GM12878 (cell line): ENCODE measurements at regions not wholly inside any gene's neighbourhood (a gene's known extent, or its start where the extent isn't known, plus 50 kb on each side); places are given as distances from the start of the nearest gene placed in this dataset.

Experiments
- ATAC-seq: fragments of 200-7000 bp; cut with Tn5 transposase; 3 replicates; pipeline ENCODE4 v1.9.1; 2020; ENCODE audit warnings: mild to moderate bottlenecking, moderate library complexity
- BruUV-seq: library from RNA; stranded (reverse); fragments of 400-500 nt; replicated peaks from 2 replicates; lab custom pipeline; 2021; lab: Mats Ljungman, UMichigan
- CTCF ChIA-PET: fragments of 300-600 bp; sonication (Branson Sonifier 250); formaldehyde crosslinking; extraction: SDS; loops from one replicate; lab custom pipeline; 2021; ENCODE audit warnings: inconsistent platforms; lab: Yijun Ruan, JAX
- POLR2A ChIA-PET: fragments of 350-600 bp; formaldehyde crosslinking; extraction: SDS; loops from one replicate; lab custom pipeline; 2021; ENCODE audit warnings: inconsistent platforms; lab: Charles Lee
- RAD21 ChIA-PET: fragments of 300-600 bp; sonication (Branson Sonifier 250); formaldehyde crosslinking; loops from one replicate; lab custom pipeline; 2023; ENCODE audit warnings: antibody characterized with exemption; ENCODE audit not compliant: unreplicated experiment; lab: Charles Lee
- SMC1A ChIA-PET: fragments of 300-600 bp; sonication (Branson Sonifier 250); formaldehyde crosslinking; loops from one replicate; lab custom pipeline; 2023; ENCODE audit not compliant: unreplicated experiment, uncharacterized antibody; lab: Charles Lee
- DNase-seq: peaks from one replicate; pipeline ENCODE4 v3.0.0-alpha.2; 2011; ENCODE audit warnings: low read depth, low spot score
- FAIRE-seq: peaks from 3 replicates; lab custom pipeline; 2011; peaks lifted over from hg19 to GRCh38; lab: Jason Lieb, UNC
- H2AFZ ChIP-seq: 2 replicates; pipeline ENCODE4 v1.6.0; 2011; ENCODE audit warnings: low read depth, low read length, control low read depth; ENCODE audit not compliant: control insufficient read depth
- H3K27ac ChIP-seq: 2 replicates; pipeline ENCODE4 v1.5.1; 2011; ENCODE audit warnings: control low read depth; ENCODE audit not compliant: control insufficient read depth, insufficient read depth
- H3K27me3 ChIP-seq, 2 experiments: replicated peaks in 1 of 2; 2 replicates each; pipeline versions ENCODE4 v1.6.0 to v1.6.1; 2011; ENCODE audit warnings: low read length in 1 of 2; ENCODE audit not compliant: control insufficient read depth in 2 of 2, insufficient read depth in 2 of 2
- H3K36me3 ChIP-seq, 2 experiments: 2 replicates each; pipeline ENCODE4 v1.5.1; 2011; ENCODE audit warnings: low read length in 1 of 2; ENCODE audit not compliant: control insufficient read depth in 2 of 2, insufficient read depth in 2 of 2
- H3K4me1 ChIP-seq: 2 replicates; pipeline ENCODE4 v1.6.1; 2011; ENCODE audit warnings: mild to moderate bottlenecking, low read length, moderate library complexity, mixed read lengths; ENCODE audit not compliant: control insufficient read depth, insufficient read depth
- H3K4me2 ChIP-seq: 2 replicates; pipeline ENCODE4 v1.6.0; 2011; ENCODE audit warnings: control low read depth; ENCODE audit not compliant: control insufficient read depth, insufficient read depth
- H3K4me3 ChIP-seq: fragments of 200-600 bp; sonication (generic); 2 replicates; pipeline ENCODE4 v1.5.1; 2016
- H3K79me2 ChIP-seq: 2 replicates; pipeline ENCODE4 v1.6.0; 2011; ENCODE audit warnings: low read length; ENCODE audit not compliant: control insufficient read depth, insufficient read depth
- H3K9ac ChIP-seq: 2 replicates; pipeline ENCODE4 v1.8.0; 2011; ENCODE audit warnings: low read length, control low read depth, mixed read lengths; ENCODE audit not compliant: control insufficient read depth, insufficient read depth
- H3K9me3 ChIP-seq: replicated peaks from 3 replicates; pipeline ENCODE4 v1.5.1; 2011; ENCODE audit warnings: mild to moderate bottlenecking, low read length; ENCODE audit not compliant: control insufficient read depth, insufficient read depth
- H4K20me1 ChIP-seq: 2 replicates; pipeline ENCODE4 v1.6.0; 2011; ENCODE audit not compliant: control insufficient read depth, insufficient read depth
- CBX3 ChIP-seq: fragments of 200-600 bp; sonication (generic); IDR thresholded peaks from 2 replicates; pipeline ENCODE4 v1.6.1; 2016; ENCODE audit warnings: low read depth, borderline replicate concordance
- NBN ChIP-seq: fragments of 450-650 bp; IDR thresholded peaks from 2 replicates; pipeline ENCODE4 v1.6.1; 2016
- POLR2AphosphoS5 ChIP-seq: IDR thresholded peaks from 2 replicates; pipeline ENCODE4 v1.6.1; 2011; ENCODE audit warnings: mild to moderate bottlenecking, low read length, inconsistent platforms
- RAD51 ChIP-seq: fragments of 450-650 bp; IDR thresholded peaks from 2 replicates; pipeline ENCODE4 v1.6.1; 2016; ENCODE audit warnings: moderate library complexity, mild to moderate bottlenecking, inconsistent platforms
- RBBP5 ChIP-seq: fragments of 200-600 bp; sonication (generic); conservative IDR thresholded peaks from 2 replicates; pipeline ENCODE4 v1.6.1; 2016
- SMARCA5 ChIP-seq: fragments of 450-650 bp; IDR thresholded peaks from 2 replicates; pipeline ENCODE4 v1.6.1; 2017; ENCODE audit warnings: mild to moderate bottlenecking
- SPI1 ChIP-seq: IDR thresholded peaks from 2 replicates; pipeline ENCODE4 v1.6.1; 2011; ENCODE audit warnings: low read depth, mild to moderate bottlenecking, low read length, moderate library complexity, borderline replicate concordance; ENCODE audit not compliant: insufficient read depth
- TCF12 ChIP-seq: IDR thresholded peaks from 2 replicates; pipeline ENCODE4 v1.6.1; 2011; ENCODE audit warnings: low read depth, mild to moderate bottlenecking, low read length
- YY1 ChIP-seq: IDR thresholded peaks from 2 replicates; pipeline ENCODE4 v1.6.1; 2011; ENCODE audit warnings: low read depth, mild to moderate bottlenecking, low read length
- in situ Hi-C: fragments of 300-500 bp; cut with MboI; formaldehyde crosslinking; loops from 9 replicates; pipeline ENCODE4 v1.14.3; 2018; ENCODE audit warnings: mixed read lengths
- intact Hi-C: fragments of 100-400 bp; cut with micrococcal nuclease; formaldehyde crosslinking; loops from one replicate; pipeline ENCODE4 v1.14.2; 2022; ENCODE audit not compliant: unreplicated experiment
- TF ChIP-seq, protein P1 (sequence below): fragments of 450-650 bp; IDR thresholded peaks from 2 replicates; pipeline ENCODE4 v1.6.1; 2016; ENCODE audit warnings: mild to moderate bottlenecking, moderate library complexity, borderline replicate concordance
- TF ChIP-seq, protein P2 (sequence below): IDR thresholded peaks from 2 replicates; pipeline ENCODE4 v1.6.1; 2012; ENCODE audit warnings: low read depth, low read length, improper control_type of control experiment
- TF ChIP-seq, protein P3 (sequence below): fragments of 450-650 bp; IDR thresholded peaks from 2 replicates; pipeline ENCODE4 v1.6.1; 2017; ENCODE audit warnings: mild to moderate bottlenecking, moderate library complexity
- TF ChIP-seq, protein P4 (sequence below): fragments of 450-650 bp; IDR thresholded peaks from 2 replicates; pipeline ENCODE4 v1.6.1; 2017; ENCODE audit warnings: mild to moderate bottlenecking, low read depth, inconsistent platforms; ENCODE audit not compliant: poor library complexity, severe bottlenecking

DNA sequence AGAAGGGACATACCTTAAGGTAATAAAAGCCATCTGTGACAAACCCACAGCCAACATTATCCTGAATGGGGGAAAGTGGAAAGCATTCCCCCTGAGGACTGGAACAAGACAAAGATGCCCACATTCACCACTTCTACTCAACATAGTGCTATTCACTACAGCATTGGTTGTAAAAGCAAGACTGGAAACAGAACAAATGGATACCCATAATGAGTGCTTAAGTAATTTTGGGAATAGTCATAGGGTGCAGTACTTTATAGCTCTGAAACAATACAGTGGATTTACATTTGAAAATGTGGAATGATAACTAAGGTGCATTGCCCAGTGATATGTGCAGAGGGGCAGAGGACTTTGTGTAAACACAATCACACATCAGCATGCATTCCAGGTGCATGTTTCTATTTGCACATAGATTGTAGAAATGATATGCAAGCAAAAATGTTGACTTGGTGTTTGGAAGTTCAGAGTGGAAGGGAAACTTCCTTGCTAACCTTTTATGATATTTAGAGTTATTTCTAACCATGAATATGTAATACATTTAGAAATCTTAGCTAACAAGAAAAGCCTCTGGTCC lies 112.3 kb downstream of the IGLL1 start:
- in situ Hi-C loops = no loop called here
- Histone ChIP-seq H3K27me3 (no peaks in the 10 kb centered on the region; a peak in 2 of 4 replicates), H2AFZ (no peak overlapping the region), H3K9me3 (no peaks in the 10 kb centered on the region), H3K4me2 (no peak overlapping the region), H3K79me2 (no peaks in the 10 kb centered on the region), H3K4me1 (no peaks in the 10 kb centered on the region), H3K27ac (no peak overlapping the region), H4K20me1 (no peaks in the 10 kb centered on the region), H3K4me3 (no peak overlapping the region), H3K9ac (no peak overlapping the region), H3K36me3 (no peaks in the 10 kb centered on the region)
- no peak for ATAC-seq
- no TSS peak for BruUV-seq
- CTCF ChIA-PET = no interaction called here
- intact Hi-C loops = no loop called here
- FAIRE-seq = no peak
- RAD21 ChIA-PET = no interaction called here
- POLR2A ChIA-PET = no interaction called here
- SMC1A ChIA-PET = no interaction called here
- DNase-seq = no peak
- TF ChIP-seq SMARCA5 = no peak
- TF ChIP-seq RBBP5 = no peak
- TF ChIP-seq, protein P1, sequence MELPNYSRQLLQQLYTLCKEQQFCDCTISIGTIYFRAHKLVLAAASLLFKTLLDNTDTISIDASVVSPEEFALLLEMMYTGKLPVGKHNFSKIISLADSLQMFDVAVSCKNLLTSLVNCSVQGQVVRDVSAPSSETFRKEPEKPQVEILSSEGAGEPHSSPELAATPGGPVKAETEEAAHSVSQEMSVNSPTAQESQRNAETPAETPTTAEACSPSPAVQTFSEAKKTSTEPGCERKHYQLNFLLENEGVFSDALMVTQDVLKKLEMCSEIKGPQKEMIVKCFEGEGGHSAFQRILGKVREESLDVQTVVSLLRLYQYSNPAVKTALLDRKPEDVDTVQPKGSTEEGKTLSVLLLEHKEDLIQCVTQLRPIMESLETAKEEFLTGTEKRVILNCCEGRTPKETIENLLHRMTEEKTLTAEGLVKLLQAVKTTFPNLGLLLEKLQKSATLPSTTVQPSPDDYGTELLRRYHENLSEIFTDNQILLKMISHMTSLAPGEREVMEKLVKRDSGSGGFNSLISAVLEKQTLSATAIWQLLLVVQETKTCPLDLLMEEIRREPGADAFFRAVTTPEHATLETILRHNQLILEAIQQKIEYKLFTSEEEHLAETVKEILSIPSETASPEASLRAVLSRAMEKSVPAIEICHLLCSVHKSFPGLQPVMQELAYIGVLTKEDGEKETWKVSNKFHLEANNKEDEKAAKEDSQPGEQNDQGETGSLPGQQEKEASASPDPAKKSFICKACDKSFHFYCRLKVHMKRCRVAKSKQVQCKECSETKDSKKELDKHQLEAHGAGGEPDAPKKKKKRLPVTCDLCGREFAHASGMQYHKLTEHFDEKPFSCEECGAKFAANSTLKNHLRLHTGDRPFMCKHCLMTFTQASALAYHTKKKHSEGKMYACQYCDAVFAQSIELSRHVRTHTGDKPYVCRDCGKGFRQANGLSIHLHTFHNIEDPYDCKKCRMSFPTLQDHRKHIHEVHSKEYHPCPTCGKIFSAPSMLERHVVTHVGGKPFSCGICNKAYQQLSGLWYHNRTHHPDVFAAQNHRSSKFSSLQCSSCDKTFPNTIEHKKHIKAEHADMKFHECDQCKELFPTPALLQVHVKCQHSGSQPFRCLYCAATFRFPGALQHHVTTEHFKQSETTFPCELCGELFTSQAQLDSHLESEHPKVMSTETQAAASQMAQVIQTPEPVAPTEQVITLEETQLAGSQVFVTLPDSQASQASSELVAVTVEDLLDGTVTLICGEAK = no peak
- TF ChIP-seq, protein P2, sequence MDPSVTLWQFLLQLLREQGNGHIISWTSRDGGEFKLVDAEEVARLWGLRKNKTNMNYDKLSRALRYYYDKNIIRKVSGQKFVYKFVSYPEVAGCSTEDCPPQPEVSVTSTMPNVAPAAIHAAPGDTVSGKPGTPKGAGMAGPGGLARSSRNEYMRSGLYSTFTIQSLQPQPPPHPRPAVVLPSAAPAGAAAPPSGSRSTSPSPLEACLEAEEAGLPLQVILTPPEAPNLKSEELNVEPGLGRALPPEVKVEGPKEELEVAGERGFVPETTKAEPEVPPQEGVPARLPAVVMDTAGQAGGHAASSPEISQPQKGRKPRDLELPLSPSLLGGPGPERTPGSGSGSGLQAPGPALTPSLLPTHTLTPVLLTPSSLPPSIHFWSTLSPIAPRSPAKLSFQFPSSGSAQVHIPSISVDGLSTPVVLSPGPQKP = no peak
- no peak for TF ChIP-seq TCF12
- no peak for TF ChIP-seq CBX3
- TF ChIP-seq SPI1 = no peak
- TF ChIP-seq NBN = no peak
- no peak for TF ChIP-seq RAD51
- no peak for TF ChIP-seq POLR2AphosphoS5
- TF ChIP-seq, protein P3, sequence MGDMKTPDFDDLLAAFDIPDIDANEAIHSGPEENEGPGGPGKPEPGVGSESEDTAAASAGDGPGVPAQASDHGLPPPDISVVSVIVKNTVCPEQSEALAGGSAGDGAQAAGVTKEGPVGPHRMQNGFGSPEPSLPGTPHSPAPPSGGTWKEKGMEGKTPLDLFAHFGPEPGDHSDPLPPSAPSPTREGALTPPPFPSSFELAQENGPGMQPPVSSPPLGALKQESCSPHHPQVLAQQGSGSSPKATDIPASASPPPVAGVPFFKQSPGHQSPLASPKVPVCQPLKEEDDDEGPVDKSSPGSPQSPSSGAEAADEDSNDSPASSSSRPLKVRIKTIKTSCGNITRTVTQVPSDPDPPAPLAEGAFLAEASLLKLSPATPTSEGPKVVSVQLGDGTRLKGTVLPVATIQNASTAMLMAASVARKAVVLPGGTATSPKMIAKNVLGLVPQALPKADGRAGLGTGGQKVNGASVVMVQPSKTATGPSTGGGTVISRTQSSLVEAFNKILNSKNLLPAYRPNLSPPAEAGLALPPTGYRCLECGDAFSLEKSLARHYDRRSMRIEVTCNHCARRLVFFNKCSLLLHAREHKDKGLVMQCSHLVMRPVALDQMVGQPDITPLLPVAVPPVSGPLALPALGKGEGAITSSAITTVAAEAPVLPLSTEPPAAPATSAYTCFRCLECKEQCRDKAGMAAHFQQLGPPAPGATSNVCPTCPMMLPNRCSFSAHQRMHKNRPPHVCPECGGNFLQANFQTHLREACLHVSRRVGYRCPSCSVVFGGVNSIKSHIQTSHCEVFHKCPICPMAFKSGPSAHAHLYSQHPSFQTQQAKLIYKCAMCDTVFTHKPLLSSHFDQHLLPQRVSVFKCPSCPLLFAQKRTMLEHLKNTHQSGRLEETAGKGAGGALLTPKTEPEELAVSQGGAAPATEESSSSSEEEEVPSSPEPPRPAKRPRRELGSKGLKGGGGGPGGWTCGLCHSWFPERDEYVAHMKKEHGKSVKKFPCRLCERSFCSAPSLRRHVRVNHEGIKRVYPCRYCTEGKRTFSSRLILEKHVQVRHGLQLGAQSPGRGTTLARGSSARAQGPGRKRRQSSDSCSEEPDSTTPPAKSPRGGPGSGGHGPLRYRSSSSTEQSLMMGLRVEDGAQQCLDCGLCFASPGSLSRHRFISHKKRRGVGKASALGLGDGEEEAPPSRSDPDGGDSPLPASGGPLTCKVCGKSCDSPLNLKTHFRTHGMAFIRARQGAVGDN = no peak
- TF ChIP-seq, protein P4, sequence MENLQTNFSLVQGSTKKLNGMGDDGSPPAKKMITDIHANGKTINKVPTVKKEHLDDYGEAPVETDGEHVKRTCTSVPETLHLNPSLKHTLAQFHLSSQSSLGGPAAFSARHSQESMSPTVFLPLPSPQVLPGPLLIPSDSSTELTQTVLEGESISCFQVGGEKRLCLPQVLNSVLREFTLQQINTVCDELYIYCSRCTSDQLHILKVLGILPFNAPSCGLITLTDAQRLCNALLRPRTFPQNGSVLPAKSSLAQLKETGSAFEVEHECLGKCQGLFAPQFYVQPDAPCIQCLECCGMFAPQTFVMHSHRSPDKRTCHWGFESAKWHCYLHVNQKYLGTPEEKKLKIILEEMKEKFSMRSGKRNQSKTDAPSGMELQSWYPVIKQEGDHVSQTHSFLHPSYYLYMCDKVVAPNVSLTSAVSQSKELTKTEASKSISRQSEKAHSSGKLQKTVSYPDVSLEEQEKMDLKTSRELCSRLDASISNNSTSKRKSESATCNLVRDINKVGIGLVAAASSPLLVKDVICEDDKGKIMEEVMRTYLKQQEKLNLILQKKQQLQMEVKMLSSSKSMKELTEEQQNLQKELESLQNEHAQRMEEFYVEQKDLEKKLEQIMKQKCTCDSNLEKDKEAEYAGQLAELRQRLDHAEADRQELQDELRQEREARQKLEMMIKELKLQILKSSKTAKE = no peak
- TF ChIP-seq YY1 = no peak
